ENCODE measurements at regions not wholly inside any gene's neighbourhood (a gene's known extent, or its start where the extent isn't known, plus 50 kb on each side); places are given as distances from the start of the nearest gene placed in this dataset.

DNA sequence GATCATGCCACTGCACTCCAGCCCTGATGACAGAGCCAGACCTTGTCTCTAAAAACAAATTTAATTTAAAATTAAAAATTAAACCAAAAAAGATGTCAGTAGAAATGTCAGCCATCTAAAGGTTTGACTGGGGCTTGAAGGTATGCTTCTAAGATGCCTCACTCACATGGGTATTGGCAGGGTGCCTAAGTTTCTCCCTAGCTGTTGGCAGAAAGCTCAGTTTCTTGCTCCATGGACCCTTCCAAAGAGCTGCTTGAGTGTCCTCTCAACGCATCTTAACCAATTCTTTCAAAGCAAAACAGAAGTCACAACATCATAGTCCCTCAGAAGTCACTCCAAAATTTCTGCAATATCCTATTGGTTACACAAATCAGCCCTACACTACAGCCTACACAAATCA is 231.0 kb upstream of the ADGRL2 start:
- DNase-seq (ENCODE audit: low spot score): no peak
- TF ChIP-seq, protein P1, sequence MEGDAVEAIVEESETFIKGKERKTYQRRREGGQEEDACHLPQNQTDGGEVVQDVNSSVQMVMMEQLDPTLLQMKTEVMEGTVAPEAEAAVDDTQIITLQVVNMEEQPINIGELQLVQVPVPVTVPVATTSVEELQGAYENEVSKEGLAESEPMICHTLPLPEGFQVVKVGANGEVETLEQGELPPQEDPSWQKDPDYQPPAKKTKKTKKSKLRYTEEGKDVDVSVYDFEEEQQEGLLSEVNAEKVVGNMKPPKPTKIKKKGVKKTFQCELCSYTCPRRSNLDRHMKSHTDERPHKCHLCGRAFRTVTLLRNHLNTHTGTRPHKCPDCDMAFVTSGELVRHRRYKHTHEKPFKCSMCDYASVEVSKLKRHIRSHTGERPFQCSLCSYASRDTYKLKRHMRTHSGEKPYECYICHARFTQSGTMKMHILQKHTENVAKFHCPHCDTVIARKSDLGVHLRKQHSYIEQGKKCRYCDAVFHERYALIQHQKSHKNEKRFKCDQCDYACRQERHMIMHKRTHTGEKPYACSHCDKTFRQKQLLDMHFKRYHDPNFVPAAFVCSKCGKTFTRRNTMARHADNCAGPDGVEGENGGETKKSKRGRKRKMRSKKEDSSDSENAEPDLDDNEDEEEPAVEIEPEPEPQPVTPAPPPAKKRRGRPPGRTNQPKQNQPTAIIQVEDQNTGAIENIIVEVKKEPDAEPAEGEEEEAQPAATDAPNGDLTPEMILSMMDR (IDR thresholded peaks at IDR 0.05; ENCODE audit: extremely low read depth, insufficient read depth, missing control alignments): no peak
- in situ Hi-C loops (cut with MboI; ENCODE audit: low pct_unique_long_range_greater_than_20kb, low sequenced_read_pairs, unreplicated experiment): no loop called here

DNA sequence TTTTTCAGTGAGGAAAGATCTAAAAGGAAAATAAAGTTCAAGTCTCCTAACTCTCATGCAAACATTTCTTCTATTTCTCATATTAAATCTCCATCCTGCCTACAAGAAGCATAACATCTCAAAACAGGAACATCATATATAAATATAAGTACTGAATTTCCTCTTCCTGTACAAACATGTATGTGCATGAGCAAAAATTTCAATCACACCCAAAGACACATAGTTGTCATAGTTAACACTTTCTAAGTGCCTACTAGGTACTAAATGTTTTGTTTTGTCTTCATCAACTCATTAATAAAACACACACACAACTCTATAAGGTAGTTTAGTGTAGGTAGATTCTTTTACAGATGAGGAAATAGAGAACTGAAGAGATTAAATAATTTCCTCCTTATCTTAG is 237.1 kb upstream of the ADGRL2 start:
- TF ChIP-seq, protein P1 (IDR thresholded peaks at IDR 0.05; ENCODE audit: extremely low read depth, insufficient read depth, missing control alignments): no peak
- no peak for DNase-seq (ENCODE audit: low spot score)
- in situ Hi-C loops (cut with MboI; ENCODE audit: low pct_unique_long_range_greater_than_20kb, low sequenced_read_pairs, unreplicated experiment): no loop called here

DNA sequence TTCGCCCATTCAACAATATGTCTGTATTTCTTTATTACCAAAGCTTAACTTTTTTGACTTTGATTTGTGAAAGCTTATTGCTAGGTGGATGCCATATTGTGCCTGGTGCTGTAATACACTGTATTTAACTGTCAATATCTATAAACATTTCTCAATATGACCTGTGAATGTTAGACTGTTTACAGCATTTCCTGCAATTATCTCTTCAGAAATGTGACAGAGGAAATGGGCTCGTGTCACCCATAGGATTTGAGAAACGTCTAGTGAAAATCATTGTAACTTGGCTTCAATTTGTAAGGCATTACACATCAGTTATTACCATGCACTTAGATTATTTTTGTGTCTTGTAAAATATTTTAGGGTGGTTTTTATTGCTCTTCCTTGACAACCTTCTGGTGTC is 237.8 kb upstream of the ADGRL2 start:
- TF ChIP-seq, protein P1 (IDR thresholded peaks at IDR 0.05; ENCODE audit: extremely low read depth, insufficient read depth, missing control alignments): no peak
- in situ Hi-C loops (cut with MboI; ENCODE audit: low pct_unique_long_range_greater_than_20kb, low sequenced_read_pairs, unreplicated experiment): no loop called here
- no peak for DNase-seq (ENCODE audit: low spot score)

DNA sequence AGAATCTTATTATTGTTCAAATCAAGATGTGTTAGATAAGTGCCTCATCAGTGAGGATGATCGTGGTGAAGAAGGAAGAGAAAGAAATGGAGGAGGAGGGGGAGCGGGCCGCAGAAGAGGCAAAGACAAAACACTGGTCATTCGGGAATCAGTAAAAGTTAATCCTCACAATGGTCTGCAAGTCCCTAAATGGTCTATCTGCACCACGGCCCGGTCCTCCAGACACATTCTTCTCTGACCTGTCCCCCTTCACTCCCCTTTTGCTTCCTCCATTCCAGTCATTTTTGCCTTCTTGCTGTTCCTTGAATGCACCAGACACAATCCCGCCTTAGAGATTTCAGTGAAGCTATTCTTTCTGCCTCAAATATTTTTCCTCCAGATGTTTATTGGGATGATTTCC is 240.1 kb upstream of the ADGRL2 start:
- in situ Hi-C loops (cut with MboI; ENCODE audit: low pct_unique_long_range_greater_than_20kb, low sequenced_read_pairs, unreplicated experiment): no loop called here
- no peak for DNase-seq (ENCODE audit: low spot score)
- TF ChIP-seq, protein P1 (IDR thresholded peaks at IDR 0.05; ENCODE audit: extremely low read depth, insufficient read depth, missing control alignments): no peak

DNA sequence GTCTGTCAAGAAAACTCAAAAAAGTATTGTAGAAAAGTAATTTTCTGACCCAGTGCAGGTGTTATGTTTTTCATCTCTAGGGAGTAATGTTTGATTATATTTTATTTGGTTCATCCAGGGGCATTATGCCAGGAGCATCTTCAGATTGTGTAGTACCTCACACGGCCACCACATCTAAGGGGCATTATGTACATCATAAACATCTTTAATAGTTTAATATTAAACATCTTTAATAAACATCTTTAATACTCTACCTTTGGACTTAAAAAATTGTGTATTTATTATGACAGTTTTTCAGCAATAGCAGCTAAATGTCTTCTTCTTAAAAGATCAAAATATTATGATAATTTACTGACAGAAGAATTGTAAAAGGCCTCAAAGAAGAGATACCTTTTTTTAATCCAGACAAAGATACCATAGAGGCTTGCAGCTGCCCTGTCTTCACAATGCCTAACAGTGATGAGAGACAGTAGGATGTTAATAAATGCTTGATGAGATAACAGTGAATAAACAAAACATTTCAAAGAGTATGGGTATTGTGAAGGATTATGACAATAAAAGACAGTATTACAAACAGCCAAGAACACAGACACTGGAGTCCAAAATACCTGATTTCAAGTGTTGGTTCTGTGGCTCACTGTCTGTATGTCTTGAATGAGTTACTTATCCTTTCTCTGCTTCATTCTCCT is 240.9 kb upstream of the ADGRL2 start:
- no peak for DNase-seq (ENCODE audit: low spot score)
- in situ Hi-C loops (cut with MboI; ENCODE audit: low pct_unique_long_range_greater_than_20kb, low sequenced_read_pairs, unreplicated experiment): no loop called here
- TF ChIP-seq, protein P1 (IDR thresholded peaks at IDR 0.05; ENCODE audit: extremely low read depth, insufficient read depth, missing control alignments): no peak

DNA sequence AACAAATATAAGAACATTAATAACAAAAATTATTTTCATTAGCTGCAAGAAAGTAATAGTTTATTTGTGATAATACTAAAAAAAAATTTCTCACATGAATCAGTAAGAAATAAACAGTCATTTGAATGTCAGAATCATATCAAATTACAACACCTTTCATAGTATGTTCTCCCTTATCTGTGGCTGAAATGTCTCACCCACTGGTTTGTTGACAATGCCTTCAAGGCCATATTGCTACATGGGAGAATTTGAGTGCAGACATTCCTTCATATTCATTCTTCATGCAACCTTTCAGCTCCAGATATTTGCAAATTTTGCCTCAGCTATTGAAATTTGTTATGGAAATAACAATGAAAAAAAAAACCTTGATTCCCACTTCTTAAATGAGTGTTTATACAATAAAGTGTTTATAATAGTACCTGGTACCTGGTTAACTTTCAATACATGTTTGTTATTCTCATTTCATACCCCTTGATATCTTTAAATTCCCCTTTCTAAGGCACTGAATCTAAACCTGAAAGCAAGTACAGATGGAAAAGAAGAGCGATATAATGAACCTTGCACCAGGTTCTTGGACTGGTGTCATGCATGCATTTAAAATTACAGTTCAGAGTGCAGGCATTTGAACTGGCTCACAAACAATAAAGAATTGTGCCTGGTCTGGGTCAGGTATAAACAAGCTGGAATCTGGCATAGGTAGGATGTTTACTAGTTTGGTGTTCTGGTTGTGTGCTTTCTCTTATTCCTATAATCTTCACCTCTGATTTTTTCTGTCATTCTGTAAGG is 242.2 kb upstream of the ADGRL2 start:
- TF ChIP-seq, protein P1 (IDR thresholded peaks at IDR 0.05; ENCODE audit: extremely low read depth, insufficient read depth, missing control alignments): no peak
- no peak for DNase-seq (ENCODE audit: low spot score)
- in situ Hi-C loops (cut with MboI; ENCODE audit: low pct_unique_long_range_greater_than_20kb, low sequenced_read_pairs, unreplicated experiment): no loop called here

Data from GM13977 (cell line).